Gastroesophageal sphincter (tissue), 4 donors: ENCODE measurements at regions not wholly inside any gene's neighbourhood (a gene's known extent, or its start where the extent isn't known, plus 50 kb on each side); places are given as distances from the start of the nearest gene placed in this dataset.

Experiments used
- ATAC-seq: fragments of 150-250 bp; one replicate; pipeline ENCODE4 v1.9.1; 2016; ENCODE audit warnings: mild to moderate bottlenecking, moderate library complexity
- H3K27ac ChIP-seq, 4 donors: fragments of 200-600 bp; sonication (generic) in 3 of 4; 1 replicate in 3 of 4; 2 replicates in 1 of 4; pipeline ENCODE4 v1.5.1; 2016 to 2019
- H3K27me3 ChIP-seq: fragments of 200-600 bp; sonication (generic); one replicate; pipeline ENCODE4 v1.5.1; 2019
- H3K36me3 ChIP-seq, 2 donors: fragments of 200-600 bp; sonication (generic); one replicate each; pipeline ENCODE4 v1.5.1; 2019; ENCODE audit warnings: control low read depth in 1 of 2
- H3K4me1 ChIP-seq, 3 donors: fragments of 200-600 bp; sonication (generic); 1 replicate in 2 of 3; 2 replicates in 1 of 3; pipeline ENCODE4 v1.5.1; 2016 to 2019; ENCODE audit warnings: control low read depth in 2 of 3
- H3K4me3 ChIP-seq, 2 donors: fragments of 200-600 bp; sonication (generic); one replicate each; pipeline ENCODE4 v1.5.1; 2019; ENCODE audit warnings: mild to moderate bottlenecking in 1 of 2, moderate library complexity in 1 of 2
- H3K9me3 ChIP-seq, 3 donors: fragments of 200-600 bp; sonication (generic); one replicate each; pipeline ENCODE4 v1.5.1; 2017 to 2019; ENCODE audit warnings: control low read depth in 2 of 3
- EP300 ChIP-seq: sonication (generic); formaldehyde crosslinking; IDR thresholded peaks from one replicate; pipeline ENCODE4 v1.6.1; 2017; ENCODE audit warnings: antibody characterized with exemption, mild to moderate bottlenecking
- POLR2A ChIP-seq, 2 donors: fragments of 450-650 bp; IDR thresholded peaks; one replicate each; pipeline ENCODE4 v1.6.1; 2017; ENCODE audit warnings: antibody characterized with exemption in 2 of 2, mild to moderate bottlenecking in 2 of 2, moderate library complexity in 1 of 2
- POLR2AphosphoS5 ChIP-seq: sonication (generic); formaldehyde crosslinking; IDR thresholded peaks from one replicate; pipeline ENCODE4 v1.6.1; 2017; ENCODE audit warnings: antibody characterized with exemption
- WGBS, 2 donors: methylation state at CpG; one replicate each; pipeline ENCODE4 v1.1.5; 2018; ENCODE audit warnings: low coverage in 1 of 2; 5-methylcytosine and 5-hydroxymethylcytosine counted together
- TF ChIP-seq, protein P1 (sequence below), 4 experiments: fragments of 200-600 bp in 2 of 4; fragments of 450-650 bp in 2 of 4; sonication (generic) in 1 of 4; IDR thresholded peaks; one replicate each; pipeline ENCODE4 v1.5.1; 2017 to 2019; ENCODE audit warnings: antibody characterized with exemption in 4 of 4, mild to moderate bottlenecking in 2 of 4, moderate library complexity in 2 of 4

DNA sequence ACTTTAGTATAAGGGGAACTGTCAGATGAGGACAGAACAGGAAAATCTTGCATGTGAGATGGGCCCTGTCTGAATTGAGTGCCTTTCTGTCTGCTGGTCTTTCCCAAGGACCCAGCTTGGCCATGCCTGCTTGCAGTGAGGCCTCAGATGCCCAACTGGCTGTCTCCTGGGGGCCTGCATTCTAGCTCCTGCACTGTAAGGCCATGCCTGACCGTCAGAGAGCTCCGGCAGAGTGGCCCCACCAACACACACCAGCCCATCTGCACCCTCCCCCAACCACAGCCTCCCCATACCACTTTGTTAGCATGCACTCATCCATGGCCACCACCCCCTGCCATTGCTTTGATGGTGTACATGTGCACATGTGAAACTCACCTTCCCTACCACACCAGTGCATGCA lies 190.4 kb upstream of the RPRM start:
- Histone ChIP-seq H3K27me3 (no peaks in the 10 kb centered on the region), H3K27ac (no peak overlapping the region), H3K36me3 (no peaks in the 10 kb centered on the region), H3K4me1 (no peaks in the 10 kb centered on the region), H3K9me3 (peaks cover 0 to 15% (median 0%) of the 10 kb centered on the region in 3 donors), H3K4me3 (no peak overlapping the region)
- no CpG with 5 or more reads among the region's 2 CpGs for WGBS, 2 donors
- TF ChIP-seq, protein P1, sequence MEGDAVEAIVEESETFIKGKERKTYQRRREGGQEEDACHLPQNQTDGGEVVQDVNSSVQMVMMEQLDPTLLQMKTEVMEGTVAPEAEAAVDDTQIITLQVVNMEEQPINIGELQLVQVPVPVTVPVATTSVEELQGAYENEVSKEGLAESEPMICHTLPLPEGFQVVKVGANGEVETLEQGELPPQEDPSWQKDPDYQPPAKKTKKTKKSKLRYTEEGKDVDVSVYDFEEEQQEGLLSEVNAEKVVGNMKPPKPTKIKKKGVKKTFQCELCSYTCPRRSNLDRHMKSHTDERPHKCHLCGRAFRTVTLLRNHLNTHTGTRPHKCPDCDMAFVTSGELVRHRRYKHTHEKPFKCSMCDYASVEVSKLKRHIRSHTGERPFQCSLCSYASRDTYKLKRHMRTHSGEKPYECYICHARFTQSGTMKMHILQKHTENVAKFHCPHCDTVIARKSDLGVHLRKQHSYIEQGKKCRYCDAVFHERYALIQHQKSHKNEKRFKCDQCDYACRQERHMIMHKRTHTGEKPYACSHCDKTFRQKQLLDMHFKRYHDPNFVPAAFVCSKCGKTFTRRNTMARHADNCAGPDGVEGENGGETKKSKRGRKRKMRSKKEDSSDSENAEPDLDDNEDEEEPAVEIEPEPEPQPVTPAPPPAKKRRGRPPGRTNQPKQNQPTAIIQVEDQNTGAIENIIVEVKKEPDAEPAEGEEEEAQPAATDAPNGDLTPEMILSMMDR (IDR thresholded peaks at IDR 0.05), result no peak
- TF ChIP-seq EP300, result no peak
- ATAC-seq, result no peak

GRCh38 chr2:153710128-153710527 lies 161.6 kb upstream of the GALNT13 start:
- Histone ChIP-seq H3K27ac (no peak overlapping the region), H3K4me3 (no peak overlapping the region), H3K36me3 (no peaks in the 10 kb centered on the region), H3K27me3 (no peaks in the 10 kb centered on the region), H3K4me1 (no peaks in the 10 kb centered on the region), H3K9me3 (no peaks in the 10 kb centered on the region)
- TF ChIP-seq POLR2AphosphoS5 (no peak), EP300 (no peak), POLR2A (IDR thresholded peaks at IDR 0.05) (no peak)
- TF ChIP-seq, protein P1 (IDR thresholded peaks at IDR 0.05), result no peak
- no peak for ATAC-seq
- WGBS, 2 donors, result 76 to 84% methylated on average over 6 of the region's 6 CpGs

GRCh38 chr2:153715218-153715850 lies 156.4 kb upstream of the GALNT13 start:
- Histone ChIP-seq H3K4me3 (no peak overlapping the region), H3K4me1 (no peaks in the 10 kb centered on the region), H3K27me3 (no peaks in the 10 kb centered on the region), H3K36me3 (no peaks in the 10 kb centered on the region), H3K9me3 (no peaks in the 10 kb centered on the region), H3K27ac (no peak overlapping the region)
- no peak for ATAC-seq
- no peak for TF ChIP-seq EP300
- no peak for TF ChIP-seq POLR2A (IDR thresholded peaks at IDR 0.05)
- TF ChIP-seq, protein P1 (IDR thresholded peaks at IDR 0.05), result no peak
- no peak for TF ChIP-seq POLR2AphosphoS5
- 85% methylated on average over 2 of the region's 2 CpGs; no CpG with 5 or more reads in 1 of the 2 donors for WGBS, 2 donors

GRCh38 chr2:153717060-153717459 lies 154.7 kb upstream of the GALNT13 start:
- H3K4me1 ChIP-seq, result no peaks in the 10 kb centered on the region
- H3K9me3 ChIP-seq, result no peaks in the 10 kb centered on the region
- ATAC-seq, result no peak
- WGBS, 2 donors, result 67 to 71% methylated on average over 2 of the region's 2 CpGs
- no peak overlapping the region for H3K4me3 ChIP-seq
- H3K27me3 ChIP-seq, result no peaks in the 10 kb centered on the region
- H3K27ac ChIP-seq, result no peak overlapping the region
- H3K36me3 ChIP-seq, result no peaks in the 10 kb centered on the region
- TF ChIP-seq EP300 (no peak), POLR2AphosphoS5 (no peak), POLR2A (IDR thresholded peaks at IDR 0.05) (no peak)
- TF ChIP-seq, protein P1 (IDR thresholded peaks at IDR 0.05), result no peak

GRCh38 chr2:153739394-153739793 lies 132.3 kb upstream of the GALNT13 start:
- ATAC-seq, result no peak
- Histone ChIP-seq H3K27ac (no peak overlapping the region), H3K36me3 (no peaks in the 10 kb centered on the region), H3K4me1 (no peaks in the 10 kb centered on the region), H3K27me3 (no peaks in the 10 kb centered on the region), H3K9me3 (no peaks in the 10 kb centered on the region), H3K4me3 (no peak overlapping the region)
- no peak for TF ChIP-seq EP300
- no peak for TF ChIP-seq POLR2A (IDR thresholded peaks at IDR 0.05)
- no peak for TF ChIP-seq POLR2AphosphoS5
- TF ChIP-seq, protein P1 (IDR thresholded peaks at IDR 0.05), result no peak
